ENCODE measurements at regions not wholly inside any gene's neighbourhood (a gene's known extent, or its start where the extent isn't known, plus 50 kb on each side); places are given as distances from the start of the nearest gene placed in this dataset.

- no peak for DNase-seq (ENCODE audit: extremely low read depth, low read depth)
- TF ChIP-seq, protein P1, sequence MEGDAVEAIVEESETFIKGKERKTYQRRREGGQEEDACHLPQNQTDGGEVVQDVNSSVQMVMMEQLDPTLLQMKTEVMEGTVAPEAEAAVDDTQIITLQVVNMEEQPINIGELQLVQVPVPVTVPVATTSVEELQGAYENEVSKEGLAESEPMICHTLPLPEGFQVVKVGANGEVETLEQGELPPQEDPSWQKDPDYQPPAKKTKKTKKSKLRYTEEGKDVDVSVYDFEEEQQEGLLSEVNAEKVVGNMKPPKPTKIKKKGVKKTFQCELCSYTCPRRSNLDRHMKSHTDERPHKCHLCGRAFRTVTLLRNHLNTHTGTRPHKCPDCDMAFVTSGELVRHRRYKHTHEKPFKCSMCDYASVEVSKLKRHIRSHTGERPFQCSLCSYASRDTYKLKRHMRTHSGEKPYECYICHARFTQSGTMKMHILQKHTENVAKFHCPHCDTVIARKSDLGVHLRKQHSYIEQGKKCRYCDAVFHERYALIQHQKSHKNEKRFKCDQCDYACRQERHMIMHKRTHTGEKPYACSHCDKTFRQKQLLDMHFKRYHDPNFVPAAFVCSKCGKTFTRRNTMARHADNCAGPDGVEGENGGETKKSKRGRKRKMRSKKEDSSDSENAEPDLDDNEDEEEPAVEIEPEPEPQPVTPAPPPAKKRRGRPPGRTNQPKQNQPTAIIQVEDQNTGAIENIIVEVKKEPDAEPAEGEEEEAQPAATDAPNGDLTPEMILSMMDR (IDR thresholded peaks at IDR 0.05; ENCODE audit: low read depth, low read length), result no peak
Measured at GRCh38 chr9:27784847-27785713, 211.8 kb upstream of the C9orf72 start.

- TF ChIP-seq, protein P1 (IDR thresholded peaks at IDR 0.05; ENCODE audit: low read depth, low read length), result no peak
Measured at GRCh38 chr9:27785714-27786100, 212.4 kb upstream of the C9orf72 start.

GRCh38 chr9:27787891-27788290, 214.6 kb upstream of the C9orf72 start:
- no peak for DNase-seq (ENCODE audit: extremely low read depth, low read depth)
- TF ChIP-seq, protein P1 (IDR thresholded peaks at IDR 0.05; ENCODE audit: low read depth, low read length), result no peak

More at GRCh38 chr9:27785714-27786100, 212.4 kb upstream of the C9orf72 start:
- no peak for DNase-seq (ENCODE audit: extremely low read depth, low read depth)

DNA sequence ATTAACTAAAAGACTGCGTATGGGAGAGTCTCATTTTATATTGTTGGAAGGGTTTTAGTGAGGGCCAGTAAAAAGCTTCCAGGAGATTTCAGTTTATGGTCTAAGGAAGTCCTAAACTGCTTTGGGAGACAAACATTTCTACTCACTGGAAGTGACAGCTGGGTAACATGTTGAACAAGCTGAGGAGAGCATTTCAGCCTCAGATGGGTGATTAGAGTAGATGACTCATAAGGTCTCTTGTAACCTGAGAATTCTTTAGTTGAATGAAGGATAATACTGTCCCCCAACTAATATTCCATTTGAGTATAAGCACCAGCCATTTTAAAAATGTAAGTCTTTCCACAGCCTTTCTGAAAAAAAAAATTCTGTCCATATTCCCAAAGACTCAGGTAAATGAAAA, 218.0 kb upstream of the C9orf72 start:
- TF ChIP-seq, protein P1 (IDR thresholded peaks at IDR 0.05; ENCODE audit: low read depth, low read length), result no peak
- no peak for DNase-seq (ENCODE audit: extremely low read depth, low read depth)

DNA sequence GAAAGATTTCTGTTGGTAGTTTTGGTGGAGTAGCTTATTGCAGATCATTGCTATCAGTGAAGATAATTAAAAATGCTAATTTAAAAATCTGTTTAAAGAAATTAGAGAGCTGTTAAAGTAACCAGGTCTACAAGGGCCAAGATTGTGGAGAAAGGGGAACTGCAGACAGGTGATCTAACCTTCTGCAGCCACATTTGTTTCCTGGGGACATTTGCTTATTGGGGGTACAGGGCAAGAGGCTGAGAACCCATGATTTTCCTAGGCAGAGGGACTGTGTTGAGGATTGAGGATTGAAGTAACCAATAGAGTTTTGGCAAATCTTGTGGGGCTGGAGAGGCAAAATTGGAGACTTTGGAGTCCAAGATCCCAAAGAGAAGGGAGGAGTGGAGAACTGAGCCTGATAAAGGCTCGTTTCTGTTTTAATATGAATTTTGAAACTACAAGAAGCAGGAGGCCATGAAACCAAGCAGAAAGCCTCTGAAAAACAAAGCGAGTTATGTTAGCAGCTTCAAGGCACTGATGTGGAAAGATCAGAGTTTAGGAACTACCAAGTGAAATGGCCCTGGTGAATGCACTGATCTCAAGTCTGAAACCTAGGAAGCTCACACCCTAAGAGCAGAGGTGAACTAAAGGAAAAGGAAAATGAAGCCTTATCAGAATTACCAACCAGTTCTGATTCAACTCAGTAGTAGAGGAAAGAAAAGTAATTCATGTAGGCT, 219.8 kb upstream of the C9orf72 start:
- TF ChIP-seq, protein P1 (IDR thresholded peaks at IDR 0.05; ENCODE audit: low read depth, low read length), result no peak
- DNase-seq (ENCODE audit: extremely low read depth, low read depth), result no peak

DNA sequence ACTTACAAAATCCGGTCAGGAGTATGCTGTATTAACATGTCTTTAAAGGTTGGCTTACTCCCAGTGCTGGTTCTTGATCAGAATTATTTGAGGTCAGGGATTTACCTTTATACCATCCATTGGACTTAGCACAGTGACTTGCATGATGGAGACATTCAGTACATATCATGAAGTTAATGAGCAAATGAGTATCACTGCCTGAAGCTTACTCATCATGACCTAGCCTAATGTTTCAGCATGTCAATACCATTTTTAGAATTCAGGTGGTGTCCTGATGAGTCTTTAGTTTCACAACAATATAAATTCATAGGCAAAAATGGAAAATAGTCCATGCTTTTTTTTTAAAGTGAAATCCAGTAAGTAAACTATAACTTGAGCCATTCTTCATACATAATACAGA, 226.0 kb upstream of the C9orf72 start:
- TF ChIP-seq, protein P1 (IDR thresholded peaks at IDR 0.05; ENCODE audit: low read depth, low read length), result no peak
- no peak for DNase-seq (ENCODE audit: extremely low read depth, low read depth)

DNA sequence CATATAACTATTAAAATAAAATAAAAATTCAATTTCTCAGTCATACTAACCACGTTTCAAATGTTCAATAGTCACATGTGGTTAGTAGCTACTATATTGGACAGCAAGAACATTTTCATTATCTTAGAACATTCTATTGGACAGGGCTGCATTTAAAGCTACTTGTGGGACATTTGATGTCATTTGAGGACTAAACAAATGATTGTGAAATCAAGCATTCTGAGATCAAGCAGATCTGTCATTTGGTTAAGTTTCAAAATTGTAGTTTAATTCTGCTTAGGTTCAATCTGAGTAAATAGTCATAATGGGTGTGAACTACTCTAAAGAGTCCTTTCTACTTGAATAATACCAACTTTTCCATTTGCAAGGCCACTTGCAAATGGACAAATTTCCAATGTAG, 226.9 kb upstream of the C9orf72 start:
- no peak for DNase-seq (ENCODE audit: extremely low read depth, low read depth)
- TF ChIP-seq, protein P1 (IDR thresholded peaks at IDR 0.05; ENCODE audit: low read depth, low read length), result no peak

Measured in AG09319 (cell line).